Testis (tissue), 2 donors: ENCODE measurements at regions not wholly inside any gene's neighbourhood (a gene's known extent, or its start where the extent isn't known, plus 50 kb on each side); places are given as distances from the start of the nearest gene placed in this dataset.

ENCODE experiments used
- POLR2A ChIP-seq: fragments of 450-650 bp; IDR thresholded peaks from one replicate; pipeline ENCODE4 v1.6.1; 2017; ENCODE audit warnings: antibody characterized with exemption, mild to moderate bottlenecking, moderate library complexity
- TF ChIP-seq, protein P1 (sequence below), 3 experiments: fragments of 450-650 bp in 2 of 3; fragments of 200-600 bp in 1 of 3; sonication (generic) in 1 of 3; IDR thresholded peaks; one replicate each; pipeline ENCODE4 v1.5.1; 2016 to 2019; ENCODE audit warnings: antibody characterized with exemption in 3 of 3, mild to moderate bottlenecking in 2 of 3, moderate library complexity in 1 of 3

- TF ChIP-seq, protein P1, sequence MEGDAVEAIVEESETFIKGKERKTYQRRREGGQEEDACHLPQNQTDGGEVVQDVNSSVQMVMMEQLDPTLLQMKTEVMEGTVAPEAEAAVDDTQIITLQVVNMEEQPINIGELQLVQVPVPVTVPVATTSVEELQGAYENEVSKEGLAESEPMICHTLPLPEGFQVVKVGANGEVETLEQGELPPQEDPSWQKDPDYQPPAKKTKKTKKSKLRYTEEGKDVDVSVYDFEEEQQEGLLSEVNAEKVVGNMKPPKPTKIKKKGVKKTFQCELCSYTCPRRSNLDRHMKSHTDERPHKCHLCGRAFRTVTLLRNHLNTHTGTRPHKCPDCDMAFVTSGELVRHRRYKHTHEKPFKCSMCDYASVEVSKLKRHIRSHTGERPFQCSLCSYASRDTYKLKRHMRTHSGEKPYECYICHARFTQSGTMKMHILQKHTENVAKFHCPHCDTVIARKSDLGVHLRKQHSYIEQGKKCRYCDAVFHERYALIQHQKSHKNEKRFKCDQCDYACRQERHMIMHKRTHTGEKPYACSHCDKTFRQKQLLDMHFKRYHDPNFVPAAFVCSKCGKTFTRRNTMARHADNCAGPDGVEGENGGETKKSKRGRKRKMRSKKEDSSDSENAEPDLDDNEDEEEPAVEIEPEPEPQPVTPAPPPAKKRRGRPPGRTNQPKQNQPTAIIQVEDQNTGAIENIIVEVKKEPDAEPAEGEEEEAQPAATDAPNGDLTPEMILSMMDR (IDR thresholded peaks at IDR 0.05): no peak
- TF ChIP-seq POLR2A: no peak
These were observed 550.7 kb downstream of the PKHD1 start for GRCh38 chr6:51536728-51537127.
